ENCODE measurements at regions not wholly inside any gene's neighbourhood (a gene's known extent, or its start where the extent isn't known, plus 50 kb on each side); places are given as distances from the start of the nearest gene placed in this dataset.

DNA sequence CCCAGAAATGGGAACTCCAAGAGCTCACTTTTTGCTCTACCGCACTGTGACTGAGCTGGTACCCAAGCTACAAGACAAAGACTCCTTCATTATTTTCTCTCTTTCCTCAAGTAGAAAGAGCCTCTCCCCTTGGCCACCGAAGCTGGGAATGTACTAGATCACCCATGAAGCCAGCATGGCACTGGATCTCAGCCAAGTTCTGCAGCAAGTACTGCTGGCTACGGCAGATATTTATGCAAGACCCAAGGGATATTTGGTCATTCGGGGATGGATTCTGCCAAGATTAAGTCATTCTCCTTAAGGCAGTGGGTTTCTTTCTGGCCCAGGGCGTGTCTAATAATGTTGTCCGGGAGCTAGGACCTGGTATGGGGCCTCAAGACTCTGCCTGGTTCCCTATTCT lies 633.5 kb downstream of the SLITRK1 start:
- no peak for DNase-seq

GRCh38 chr13:83232626-83233025 lies 649.6 kb downstream of the SLITRK1 start:
- intact Hi-C loops (cut with DNase I) = no loop called here
- DNase-seq = no peak

More for the DNA sequence above, 633.5 kb downstream of the SLITRK1 start:
- intact Hi-C loops (cut with DNase I) = no loop called here

DNA sequence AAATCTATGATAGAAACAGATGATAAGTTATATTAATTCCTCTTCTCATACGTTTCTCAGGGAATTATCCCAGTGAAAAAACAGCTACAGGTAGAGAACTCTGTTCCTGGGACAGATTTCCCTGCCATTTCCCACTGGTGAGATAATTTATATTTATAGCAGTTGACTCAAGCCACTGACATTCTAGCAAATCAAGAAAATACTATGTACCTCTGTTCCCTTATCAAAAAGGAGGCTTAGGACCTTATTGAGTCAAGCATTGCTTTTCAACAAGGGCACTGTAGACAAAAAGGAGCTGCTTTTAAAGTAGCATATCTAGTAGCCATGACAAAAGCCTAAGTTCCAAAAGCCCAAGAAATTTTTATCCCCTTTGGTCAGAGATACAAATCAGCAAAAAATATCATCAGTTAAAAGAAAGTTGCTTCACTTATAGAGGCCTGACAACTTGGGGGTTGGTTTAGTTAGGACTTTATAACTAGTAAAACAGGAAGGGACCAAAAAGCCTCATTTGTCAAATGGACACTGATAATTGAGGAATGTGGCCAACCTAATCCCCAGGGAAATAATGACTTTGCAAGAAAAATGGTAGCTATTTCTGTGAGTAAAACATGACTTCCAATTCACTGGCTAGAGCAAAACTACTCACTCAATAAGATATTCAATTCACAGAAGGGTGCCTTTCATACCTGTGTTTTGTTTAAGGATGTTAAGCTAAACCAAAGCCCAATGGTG lies 652.5 kb downstream of the SLITRK1 start:
- intact Hi-C loops (cut with DNase I) = no loop called here
- DNase-seq = no peak

DNA sequence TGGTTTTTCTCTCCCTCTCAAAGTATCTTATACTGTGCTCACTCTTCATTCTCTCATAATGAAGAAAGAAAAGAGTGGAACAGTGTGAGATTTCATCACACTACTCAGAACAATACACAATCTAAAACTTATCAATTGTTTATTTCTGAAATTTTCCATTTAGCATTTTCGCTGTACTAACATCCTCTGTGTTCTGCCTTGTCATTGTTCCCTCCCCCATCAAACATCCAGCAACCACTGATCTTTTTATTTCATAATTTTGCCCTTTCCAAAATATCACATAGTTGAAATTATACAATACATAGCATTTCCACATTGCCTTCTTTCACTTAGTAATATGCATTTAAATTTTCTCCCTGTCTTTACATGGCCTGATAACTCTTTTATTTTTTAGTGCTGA lies 658.7 kb downstream of the SLITRK1 start:
- no peak for DNase-seq
- intact Hi-C loops (cut with DNase I) = no loop called here

- DNase-seq = no peak
- intact Hi-C loops (cut with DNase I) = no loop called here
These were observed 660.4 kb downstream of the SLITRK1 start for GRCh38 chr13:83221813-83222241.

GRCh38 chr13:83221256-83221655 lies 661.0 kb downstream of the SLITRK1 start:
- DNase-seq = no peak
- intact Hi-C loops (cut with DNase I) = no loop called here

GRCh38 chr13:83220241-83220640 lies 662.0 kb downstream of the SLITRK1 start:
- no peak for DNase-seq
- intact Hi-C loops (cut with DNase I) = no loop called here

GRCh38 chr13:83219832-83220231 lies 662.4 kb downstream of the SLITRK1 start:
- no peak for DNase-seq
- intact Hi-C loops (cut with DNase I) = no loop called here

DNA sequence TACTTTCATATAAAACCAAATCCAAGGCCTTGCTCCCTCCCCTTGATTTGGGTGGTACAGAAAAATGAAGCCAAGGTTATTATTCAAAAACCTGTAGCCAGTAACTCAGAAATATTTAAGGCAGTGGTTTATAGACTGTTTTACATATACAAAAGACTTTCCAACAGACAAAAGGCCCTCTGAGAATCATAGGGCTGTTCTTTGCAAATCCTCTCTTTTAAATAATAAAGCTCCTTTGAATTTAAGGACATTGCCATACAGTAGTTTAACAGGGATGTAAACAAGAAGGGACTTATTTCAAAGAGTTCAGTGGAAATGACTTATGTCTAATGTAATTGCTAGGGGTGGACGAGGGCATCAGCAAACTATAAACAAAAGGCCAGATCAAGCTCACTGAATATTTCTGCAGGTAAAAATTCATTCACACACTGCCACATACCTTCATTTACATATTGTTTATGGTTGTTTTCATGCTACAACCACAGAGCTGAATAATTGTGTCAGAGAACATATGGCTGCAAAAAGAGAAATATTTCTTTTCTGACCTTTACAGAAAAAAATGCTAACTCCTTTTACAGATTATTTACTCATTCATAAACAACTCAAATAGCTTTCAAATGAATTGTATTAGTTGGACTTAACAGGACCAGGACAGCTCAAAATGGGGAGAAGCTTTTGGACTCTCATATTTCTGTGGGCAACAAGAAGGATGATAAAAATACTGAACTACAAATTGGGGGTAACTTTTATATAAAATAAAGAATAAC lies 665.6 kb downstream of the SLITRK1 start:
- no peak for DNase-seq
- intact Hi-C loops (cut with DNase I) = no loop called here

- intact Hi-C loops (cut with DNase I) = no loop called here
- DNase-seq = no peak
These were observed 666.6 kb downstream of the SLITRK1 start for GRCh38 chr13:83215627-83216026.

- intact Hi-C loops (cut with DNase I) = no loop called here
- DNase-seq = no peak
These were observed 667.8 kb downstream of the SLITRK1 start for GRCh38 chr13:83214452-83214851.

DNA sequence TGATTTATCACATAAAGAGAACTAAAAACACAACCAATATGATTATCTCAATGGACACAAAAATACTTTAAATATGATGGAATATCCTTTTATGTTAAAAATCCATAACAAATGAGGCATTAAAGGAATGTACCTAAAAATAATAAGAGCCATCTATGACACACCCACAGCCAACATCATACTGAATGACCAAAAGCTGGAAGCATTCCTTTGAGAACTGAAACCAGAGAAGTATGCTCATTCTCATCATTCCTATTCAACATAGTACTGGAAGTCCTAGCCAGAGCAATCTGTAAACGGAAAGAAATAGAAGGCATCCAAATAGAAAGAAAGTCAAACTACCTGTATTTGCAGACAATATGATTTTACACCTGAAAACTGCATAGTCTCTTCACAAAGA lies 671.0 kb downstream of the SLITRK1 start:
- no peak for DNase-seq
- intact Hi-C loops (cut with DNase I) = no loop called here

DNA sequence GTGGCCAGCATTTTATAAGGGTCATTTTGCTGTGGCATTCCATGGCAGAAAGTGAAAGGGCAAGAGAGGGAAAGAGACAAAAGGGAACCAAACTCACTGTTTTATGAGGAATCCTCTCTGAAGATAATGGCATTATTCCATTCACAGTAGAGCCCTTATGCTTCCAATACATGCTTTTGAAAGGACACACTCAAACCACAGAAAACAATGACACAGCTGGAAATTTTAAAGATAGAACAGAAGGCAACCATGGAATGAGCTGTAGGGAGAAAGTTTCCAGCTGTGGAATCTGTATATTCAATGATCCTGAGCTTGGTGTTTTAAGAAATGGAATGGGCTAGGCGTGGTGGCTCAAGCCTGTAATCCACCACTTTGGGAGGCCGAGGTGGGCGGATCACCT lies 677.4 kb downstream of the SLITRK1 start:
- DNase-seq = peak in 1 of 10 donors; percentile 39
- intact Hi-C loops (cut with DNase I) = no loop called here

GRCh38 chr13:83201506-83201905 lies 680.8 kb downstream of the SLITRK1 start:
- intact Hi-C loops (cut with DNase I) = no loop called here
- peak in 1 of 10 donors; percentile 37 for DNase-seq

- intact Hi-C loops (cut with DNase I) = no loop called here
- DNase-seq = no peak
These were observed 685.0 kb downstream of the SLITRK1 start for GRCh38 chr13:83197316-83197715.

GRCh38 chr13:83190020-83190419 lies 692.3 kb downstream of the SLITRK1 start:
- no peak for DNase-seq
- intact Hi-C loops (cut with DNase I) = no loop called here

DNA sequence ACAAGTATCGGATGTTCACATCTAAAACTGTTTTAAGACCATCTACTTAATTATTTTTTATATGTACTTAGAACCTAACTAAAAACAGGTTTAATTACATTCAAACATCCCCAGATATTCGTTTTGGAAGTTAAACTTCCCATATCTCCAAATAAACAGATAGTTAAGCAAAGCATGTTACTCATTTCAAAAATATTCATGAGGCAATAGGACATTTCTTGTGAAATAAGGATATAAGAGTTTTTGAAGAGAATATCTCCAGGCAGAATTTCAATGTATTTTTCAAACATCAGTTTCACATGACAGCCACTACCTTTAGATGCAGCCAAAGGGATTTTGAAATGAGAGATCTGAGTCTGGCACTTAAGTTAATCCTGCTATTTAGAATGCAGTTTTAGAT lies 697.5 kb downstream of the SLITRK1 start:
- no peak for DNase-seq
- intact Hi-C loops (cut with DNase I) = no loop called here

- DNase-seq = peak in 1 of 10 donors; percentile 59
- intact Hi-C loops (cut with DNase I) = no loop called here
These were observed 698.2 kb downstream of the SLITRK1 start for GRCh38 chr13:83184150-83184475.

- intact Hi-C loops (cut with DNase I) = no loop called here
- DNase-seq = peak in 2 of 10 donors; percentile 33 to 69
These were observed 698.7 kb downstream of the SLITRK1 start for GRCh38 chr13:83183439-83184149.

GRCh38 chr13:83182845-83183244 lies 699.4 kb downstream of the SLITRK1 start:
- DNase-seq = peak in 2 of 10 donors; percentile 60 to 63
- intact Hi-C loops (cut with DNase I) = no loop called here

DNA sequence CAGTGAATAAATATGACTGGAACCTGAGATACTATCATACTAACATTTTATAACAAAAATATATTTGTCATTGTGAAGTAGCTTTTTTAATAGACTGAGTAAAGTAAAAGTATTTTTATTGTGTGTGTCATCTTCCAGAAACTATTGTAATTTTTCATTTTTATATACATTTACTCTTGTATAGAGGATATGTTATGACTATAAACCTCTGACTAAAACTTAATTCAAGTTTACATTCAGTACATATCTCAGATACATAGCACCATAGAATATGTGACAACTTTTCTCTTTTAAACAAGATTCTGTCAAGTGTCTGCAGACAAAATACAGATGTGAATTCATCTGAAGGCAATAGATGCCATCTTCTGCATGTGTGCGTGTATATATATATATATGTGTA lies 704.3 kb downstream of the SLITRK1 start:
- intact Hi-C loops (cut with DNase I) = no loop called here
- no peak for DNase-seq

Measured in posterior cingulate gyrus (tissue), 11 donors.